ENCODE measurements at regions not wholly inside any gene's neighbourhood (a gene's known extent, or its start where the extent isn't known, plus 50 kb on each side); places are given as distances from the start of the nearest gene placed in this dataset.

GRCh38 chr14:29236848-29237247 lies 470.3 kb downstream of the FOXG1 start:
- Mint-ChIP-seq H3K4me3 (no peak overlapping the region), H3K36me3 (no peaks in the 10 kb centered on the region), H3K27ac (no peak overlapping the region), H3K4me1 (no peaks in the 10 kb centered on the region), H3K27me3 (ENCODE audit: low read depth in 3 of 3) (no peaks in the 10 kb centered on the region), H3K9me3 (no peaks in the 10 kb centered on the region)
- Histone ChIP-seq H3K27me3 (ENCODE audit: control insufficient read depth in 2 of 2, insufficient read depth in 2 of 2, low read length in 2 of 2) (no peaks in the 10 kb centered on the region), H3K9me3 (replicated peaks in 1 of 2; ENCODE audit: control insufficient read depth in 1 of 2, insufficient read depth in 1 of 2, low read length in 2 of 2) (no peaks in the 10 kb centered on the region), H3K79me2 (ENCODE audit: insufficient read depth, low read length) (no peaks in the 10 kb centered on the region), H4K20me1 (ENCODE audit: insufficient read depth, low read length) (no peaks in the 10 kb centered on the region), H3K4me2 (replicated peaks; ENCODE audit: extremely low read depth, low read length, poor library complexity, severe bottlenecking) (no peak overlapping the region), H3K4me3 (replicated peaks in 1 of 3; ENCODE audit: low read depth in 2 of 3, low read length in 3 of 3) (no peak overlapping the region), H2AFZ (ENCODE audit: insufficient read depth, low read depth, low read length, poor library complexity, severe bottlenecking) (no peak overlapping the region), H3K9ac (ENCODE audit: insufficient read depth, low read length, poor library complexity, severe bottlenecking) (no peak overlapping the region), H3K27ac (ENCODE audit: low read depth in 1 of 2, low read length in 2 of 2) (no peak overlapping the region), H3K4me1 (ENCODE audit: control insufficient read depth in 1 of 2, insufficient read depth in 2 of 2, low read length in 2 of 2) (no peaks in the 10 kb centered on the region), H3K36me3 (replicated peaks in 1 of 2; ENCODE audit: control insufficient read depth in 1 of 2, insufficient read depth in 2 of 2, low read length in 2 of 2) (no peaks in the 10 kb centered on the region)
- no peak for DNase-seq
- intact Hi-C loops (cut with micrococcal nuclease): no loop called here
- no CpG with 5 or more reads among the region's 2 CpGs for WGBS (ENCODE audit: insufficient coverage)
- TF ChIP-seq, protein P1, sequence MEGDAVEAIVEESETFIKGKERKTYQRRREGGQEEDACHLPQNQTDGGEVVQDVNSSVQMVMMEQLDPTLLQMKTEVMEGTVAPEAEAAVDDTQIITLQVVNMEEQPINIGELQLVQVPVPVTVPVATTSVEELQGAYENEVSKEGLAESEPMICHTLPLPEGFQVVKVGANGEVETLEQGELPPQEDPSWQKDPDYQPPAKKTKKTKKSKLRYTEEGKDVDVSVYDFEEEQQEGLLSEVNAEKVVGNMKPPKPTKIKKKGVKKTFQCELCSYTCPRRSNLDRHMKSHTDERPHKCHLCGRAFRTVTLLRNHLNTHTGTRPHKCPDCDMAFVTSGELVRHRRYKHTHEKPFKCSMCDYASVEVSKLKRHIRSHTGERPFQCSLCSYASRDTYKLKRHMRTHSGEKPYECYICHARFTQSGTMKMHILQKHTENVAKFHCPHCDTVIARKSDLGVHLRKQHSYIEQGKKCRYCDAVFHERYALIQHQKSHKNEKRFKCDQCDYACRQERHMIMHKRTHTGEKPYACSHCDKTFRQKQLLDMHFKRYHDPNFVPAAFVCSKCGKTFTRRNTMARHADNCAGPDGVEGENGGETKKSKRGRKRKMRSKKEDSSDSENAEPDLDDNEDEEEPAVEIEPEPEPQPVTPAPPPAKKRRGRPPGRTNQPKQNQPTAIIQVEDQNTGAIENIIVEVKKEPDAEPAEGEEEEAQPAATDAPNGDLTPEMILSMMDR (IDR thresholded peaks at IDR 0.05): no peak

GRCh38 chr14:29240066-29240465 lies 473.5 kb downstream of the FOXG1 start:
- no peak overlapping the region for H3K9ac ChIP-seq (ENCODE audit: insufficient read depth, low read length, poor library complexity, severe bottlenecking)
- DNase-seq: no peak
- TF ChIP-seq, protein P1 (IDR thresholded peaks at IDR 0.05): no peak
- H2AFZ ChIP-seq (ENCODE audit: insufficient read depth, low read depth, low read length, poor library complexity, severe bottlenecking): no peak overlapping the region
- Mint-ChIP-seq H3K9me3 (peaks cover 0 to 5% (median 0%) of the 10 kb centered on the region in 7 donors), H3K27ac (no peak overlapping the region), H3K36me3 (no peaks in the 10 kb centered on the region), H3K4me1 (no peaks in the 10 kb centered on the region), H3K27me3 (ENCODE audit: low read depth in 3 of 3) (no peaks in the 10 kb centered on the region), H3K4me3 (no peak overlapping the region)
- H4K20me1 ChIP-seq (ENCODE audit: insufficient read depth, low read length): no peaks in the 10 kb centered on the region
- H3K4me1 ChIP-seq (ENCODE audit: control insufficient read depth in 1 of 2, insufficient read depth in 2 of 2, low read length in 2 of 2): no peaks in the 10 kb centered on the region
- no peak overlapping the region for H3K27ac ChIP-seq (ENCODE audit: low read depth in 1 of 2, low read length in 2 of 2)
- no peaks in the 10 kb centered on the region for H3K79me2 ChIP-seq (ENCODE audit: insufficient read depth, low read length)
- no peaks in the 10 kb centered on the region for H3K27me3 ChIP-seq (ENCODE audit: control insufficient read depth in 2 of 2, insufficient read depth in 2 of 2, low read length in 2 of 2)
- H3K4me3 ChIP-seq (replicated peaks in 1 of 3; ENCODE audit: low read depth in 2 of 3, low read length in 3 of 3): no peak overlapping the region
- no peak overlapping the region for H3K4me2 ChIP-seq (replicated peaks; ENCODE audit: extremely low read depth, low read length, poor library complexity, severe bottlenecking)
- no peaks in the 10 kb centered on the region for H3K36me3 ChIP-seq (replicated peaks in 1 of 2; ENCODE audit: control insufficient read depth in 1 of 2, insufficient read depth in 2 of 2, low read length in 2 of 2)
- H3K9me3 ChIP-seq (replicated peaks in 1 of 2; ENCODE audit: control insufficient read depth in 1 of 2, insufficient read depth in 1 of 2, low read length in 2 of 2): no peaks in the 10 kb centered on the region
- intact Hi-C loops (cut with micrococcal nuclease): no loop called here
- WGBS (ENCODE audit: insufficient coverage): no CpG with 5 or more reads among the region's 3 CpGs
